ENCODE measurements at regions not wholly inside any gene's neighbourhood (a gene's known extent, or its start where the extent isn't known, plus 50 kb on each side); places are given as distances from the start of the nearest gene placed in this dataset.
"Not testable (repeated sequence)": the region's sequence is repeated elsewhere in the genome, so short reads cannot be mapped to it uniquely, and the experiment has no call there.

DNA sequence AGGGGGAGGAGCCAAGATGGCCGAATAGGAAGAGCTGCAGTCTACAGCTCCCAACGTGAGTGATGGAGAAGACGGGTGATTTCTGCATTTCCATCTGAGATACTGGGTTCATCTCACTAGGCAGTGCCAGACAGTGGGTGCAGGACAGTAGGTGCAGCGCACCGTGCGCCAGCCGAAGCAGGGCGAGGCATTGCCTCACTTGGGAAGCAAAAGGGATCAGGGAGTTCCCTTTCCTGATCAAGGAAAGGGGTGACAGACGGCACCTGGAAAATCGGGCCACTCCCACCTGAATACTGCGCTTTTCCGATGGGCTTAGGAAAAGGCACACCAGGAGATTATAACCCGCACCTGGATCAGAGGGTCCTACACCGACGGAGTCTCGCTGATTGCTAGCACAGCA is 121.1 kb upstream of the SESTD1 start:
- DNase-seq; intact Hi-C loops (cut with DNase I): not testable (repeated sequence)

DNA sequence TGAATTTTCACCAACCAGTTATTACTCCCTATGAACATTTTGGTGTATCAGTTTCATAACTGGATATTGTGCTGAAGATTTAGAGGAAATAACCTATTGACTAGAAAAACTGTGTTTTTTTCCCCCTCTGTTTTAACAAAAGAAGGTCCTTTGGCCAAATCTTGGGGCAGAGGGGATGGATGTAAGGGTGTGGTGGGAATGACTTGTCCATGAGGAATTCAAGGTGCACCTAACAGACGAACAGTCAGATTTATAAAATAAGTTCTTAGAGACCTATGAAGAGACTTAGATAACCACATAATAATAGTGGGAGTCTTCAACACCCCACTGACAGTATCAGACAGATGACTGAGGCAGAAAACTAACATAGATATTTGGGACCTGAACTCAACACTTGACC is 119.3 kb upstream of the SESTD1 start:
- ATAC-seq (no peak), DNase-seq (no peak)
- no peaks in the 10 kb centered on the region for H3K27me3 ChIP-seq
- no peaks in the 10 kb centered on the region for H3K36me3 ChIP-seq
- H3K4me1 ChIP-seq = no peaks in the 10 kb centered on the region
- no peak for TF ChIP-seq POLR2A (IDR thresholded peaks at IDR 0.05)
- TF ChIP-seq, protein P1, sequence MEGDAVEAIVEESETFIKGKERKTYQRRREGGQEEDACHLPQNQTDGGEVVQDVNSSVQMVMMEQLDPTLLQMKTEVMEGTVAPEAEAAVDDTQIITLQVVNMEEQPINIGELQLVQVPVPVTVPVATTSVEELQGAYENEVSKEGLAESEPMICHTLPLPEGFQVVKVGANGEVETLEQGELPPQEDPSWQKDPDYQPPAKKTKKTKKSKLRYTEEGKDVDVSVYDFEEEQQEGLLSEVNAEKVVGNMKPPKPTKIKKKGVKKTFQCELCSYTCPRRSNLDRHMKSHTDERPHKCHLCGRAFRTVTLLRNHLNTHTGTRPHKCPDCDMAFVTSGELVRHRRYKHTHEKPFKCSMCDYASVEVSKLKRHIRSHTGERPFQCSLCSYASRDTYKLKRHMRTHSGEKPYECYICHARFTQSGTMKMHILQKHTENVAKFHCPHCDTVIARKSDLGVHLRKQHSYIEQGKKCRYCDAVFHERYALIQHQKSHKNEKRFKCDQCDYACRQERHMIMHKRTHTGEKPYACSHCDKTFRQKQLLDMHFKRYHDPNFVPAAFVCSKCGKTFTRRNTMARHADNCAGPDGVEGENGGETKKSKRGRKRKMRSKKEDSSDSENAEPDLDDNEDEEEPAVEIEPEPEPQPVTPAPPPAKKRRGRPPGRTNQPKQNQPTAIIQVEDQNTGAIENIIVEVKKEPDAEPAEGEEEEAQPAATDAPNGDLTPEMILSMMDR (IDR thresholded peaks at IDR 0.05) = no peak
- intact Hi-C loops (cut with DNase I) = no loop called here
- 60 to 76% (median 67%) methylated on average over 1 of the region's 1 CpG for WGBS, 4 donors
- H3K9me3 ChIP-seq = no peaks in the 10 kb centered on the region
- H3K27ac ChIP-seq = no peak overlapping the region
- no peak overlapping the region for H3K4me3 ChIP-seq

More for the DNA sequence above, 121.1 kb upstream of the SESTD1 start:
- H3K9me3 ChIP-seq, H3K27me3 ChIP-seq, H3K36me3 ChIP-seq, H3K4me1 ChIP-seq, ATAC-seq, H3K27ac ChIP-seq, H3K4me3 ChIP-seq: not testable (repeated sequence)
- 89 to 97% (median 93%) methylated on average over 14 to 16 of the region's 16 CpGs for WGBS, 4 donors

DNA sequence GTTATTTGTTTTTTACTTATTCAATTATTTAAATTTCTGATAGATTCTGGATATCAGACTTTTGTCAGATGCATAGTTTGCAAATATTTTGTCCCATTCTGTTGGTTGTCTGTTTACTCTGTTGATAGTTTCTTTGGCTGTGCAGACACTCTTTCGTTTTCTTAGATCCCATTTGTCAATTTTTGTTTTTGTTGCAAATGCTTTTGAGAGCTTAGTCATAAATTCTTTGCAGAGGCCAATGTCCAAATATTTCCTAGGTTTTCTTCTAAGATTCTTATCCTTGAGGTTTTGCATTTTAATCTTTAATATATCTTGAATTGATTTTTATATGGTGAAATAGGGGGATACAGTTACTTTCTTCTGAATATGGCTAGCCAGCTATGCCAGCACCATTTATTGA is 112.7 kb upstream of the SESTD1 start:
- TF ChIP-seq POLR2A (IDR thresholded peaks at IDR 0.05) = no peak
- TF ChIP-seq, protein P1 (IDR thresholded peaks at IDR 0.05) = no peak
- Histone ChIP-seq H3K27ac (no peak overlapping the region), H3K4me1 (no peaks in the 10 kb centered on the region), H3K27me3 (peaks cover 0 to 3% (median 0%) of the 10 kb centered on the region in 9 donors), H3K4me3 (no peak overlapping the region), H3K9me3 (no peaks in the 10 kb centered on the region), H3K36me3 (no peaks in the 10 kb centered on the region)
- ATAC-seq = no peak
- DNase-seq = no peak
- intact Hi-C loops (cut with DNase I) = no loop called here
- 61 to 65% (median 63%) methylated on average over 1 of the region's 1 CpG for WGBS, 4 donors

DNA sequence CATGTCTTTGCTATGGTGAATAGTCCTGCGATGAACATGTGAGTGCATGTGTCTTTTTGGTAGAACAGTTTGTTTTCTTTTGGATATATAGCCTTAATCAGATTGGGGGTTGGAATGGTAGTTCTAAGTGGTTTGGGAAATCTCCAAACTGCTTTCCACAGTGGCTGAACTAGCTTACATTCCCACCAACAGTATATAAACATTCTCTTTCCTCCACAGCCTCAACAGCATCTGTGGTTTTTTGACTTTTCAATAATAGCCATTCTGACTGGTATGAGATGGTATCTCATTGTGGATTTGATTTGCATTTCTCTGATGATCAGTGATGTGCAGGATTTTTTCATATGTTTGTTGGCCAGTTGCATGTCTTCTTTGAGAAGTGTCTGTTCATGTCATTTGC is 112.2 kb upstream of the SESTD1 start:
- ATAC-seq = no peak
- Histone ChIP-seq H3K9me3 (no peaks in the 10 kb centered on the region), H3K4me1 (no peaks in the 10 kb centered on the region), H3K27ac (no peak overlapping the region), H3K4me3 (no peak overlapping the region), H3K36me3 (no peaks in the 10 kb centered on the region), H3K27me3 (peaks cover 0 to 3% (median 0%) of the 10 kb centered on the region in 9 donors)
- intact Hi-C loops (cut with DNase I) = no loop called here
- WGBS, 4 donors = 91 to 100% (median 96%) methylated on average over 1 of the region's 1 CpG
- TF ChIP-seq, protein P1 (IDR thresholded peaks at IDR 0.05) = no peak
- TF ChIP-seq POLR2A (IDR thresholded peaks at IDR 0.05) = no peak
- no peak for DNase-seq

DNA sequence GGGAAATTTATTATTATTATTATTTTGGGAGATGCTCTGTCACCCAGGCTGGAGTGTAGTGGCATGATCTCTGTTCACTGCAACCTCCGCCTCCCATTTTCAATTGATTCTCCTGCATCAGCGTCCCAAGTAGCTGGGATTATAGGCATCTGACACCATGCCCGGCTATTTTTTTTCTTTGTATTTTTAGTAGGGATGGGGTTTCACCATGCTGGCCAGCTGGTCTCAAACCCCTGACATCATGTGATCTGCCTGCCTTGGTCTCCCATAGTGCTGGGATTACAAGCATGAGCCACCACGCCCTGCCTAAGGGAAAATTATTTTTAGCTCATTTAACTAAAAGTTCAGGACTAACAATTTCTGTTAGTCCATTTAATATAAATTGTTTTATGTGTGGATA is 109.2 kb upstream of the SESTD1 start:
- WGBS, 4 donors = 84 to 91% (median 89%) methylated on average over 4 of the region's 4 CpGs
- DNase-seq (no peak), ATAC-seq (no peak)
- Histone ChIP-seq H3K4me1 (no peaks in the 10 kb centered on the region), H3K36me3 (no peaks in the 10 kb centered on the region), H3K27me3 (peaks cover 0 to 3% (median 0%) of the 10 kb centered on the region in 9 donors), H3K9me3 (no peaks in the 10 kb centered on the region), H3K4me3 (no peak overlapping the region), H3K27ac (no peak overlapping the region)
- intact Hi-C loops (cut with DNase I) = no loop called here
- TF ChIP-seq, protein P1 (IDR thresholded peaks at IDR 0.05) = no peak
- TF ChIP-seq POLR2A (IDR thresholded peaks at IDR 0.05) = no peak

DNA sequence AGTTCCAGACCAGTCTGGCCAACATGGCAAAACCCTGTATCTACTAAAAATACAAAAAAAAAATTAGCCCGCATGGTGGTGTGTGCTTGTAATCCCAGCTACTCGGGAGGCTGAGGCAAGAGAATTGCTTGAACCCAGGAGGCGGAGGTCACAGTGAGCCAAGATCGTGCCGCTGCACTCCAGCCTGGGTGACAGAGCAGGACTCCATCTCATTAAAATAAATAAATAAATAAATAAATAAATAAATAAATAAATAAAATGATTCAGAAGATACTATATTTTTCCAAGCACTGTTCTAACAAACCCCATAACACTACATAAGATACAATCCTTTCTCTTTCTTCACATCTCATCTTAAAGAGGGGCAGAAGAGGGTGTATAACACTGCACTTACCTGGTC is 100.9 kb upstream of the SESTD1 start:
- H3K9me3 ChIP-seq; DNase-seq; H3K27ac ChIP-seq; H3K4me1 ChIP-seq; intact Hi-C loops (cut with DNase I); H3K36me3 ChIP-seq; H3K4me3 ChIP-seq; H3K27me3 ChIP-seq; ATAC-seq: not testable (repeated sequence)
- 90 to 96% (median 95%) methylated on average over 5 of the region's 5 CpGs for WGBS, 4 donors
